Left ventricle myocardium inferior (tissue), 1 donor: ENCODE measurements at regions not wholly inside any gene's neighbourhood (a gene's known extent, or its start where the extent isn't known, plus 50 kb on each side); places are given as distances from the start of the nearest gene placed in this dataset.

Experiments
- DNase-seq: peaks from one replicate; pipeline ENCODE4 v3.0.0-alpha.2; 2020
- H3K27ac ChIP-seq: fragments of 200-600 bp; replicated peaks from 2 replicates; pipeline ENCODE4 v1.8.0; 2021
- H3K27me3 ChIP-seq: fragments of 200-600 bp; 2 replicates; pipeline ENCODE4 v1.8.0; 2021; ENCODE audit warnings: low read depth
- H3K36me3 ChIP-seq: fragments of 200-600 bp; 2 replicates; pipeline ENCODE4 v1.8.0; 2021
- H3K4me1 ChIP-seq: fragments of 200-600 bp; 2 replicates; pipeline ENCODE4 v1.8.0; 2021
- H3K4me3 ChIP-seq: fragments of 200-600 bp; 2 replicates; pipeline ENCODE4 v1.8.0; 2021; ENCODE audit warnings: mild to moderate bottlenecking, moderate library complexity
- H3K9me3 ChIP-seq: fragments of 200-600 bp; replicated peaks from 2 replicates; pipeline ENCODE4 v1.8.0; 2021
- CTCF ChIP-seq: fragments of 200-600 bp; IDR thresholded peaks from 2 replicates; pipeline ENCODE4 v1.8.0; 2021; ENCODE audit warnings: antibody characterized with exemption, mild to moderate bottlenecking, borderline replicate concordance
- intact Hi-C: fragments of 100-400 bp; cut with micrococcal nuclease; formaldehyde crosslinking; loops from one replicate; pipeline ENCODE4 v1.11.0; 2022
- donor health status: DM: no; HTN: yes; CAD: no; lungs with severe emphysema.

DNA sequence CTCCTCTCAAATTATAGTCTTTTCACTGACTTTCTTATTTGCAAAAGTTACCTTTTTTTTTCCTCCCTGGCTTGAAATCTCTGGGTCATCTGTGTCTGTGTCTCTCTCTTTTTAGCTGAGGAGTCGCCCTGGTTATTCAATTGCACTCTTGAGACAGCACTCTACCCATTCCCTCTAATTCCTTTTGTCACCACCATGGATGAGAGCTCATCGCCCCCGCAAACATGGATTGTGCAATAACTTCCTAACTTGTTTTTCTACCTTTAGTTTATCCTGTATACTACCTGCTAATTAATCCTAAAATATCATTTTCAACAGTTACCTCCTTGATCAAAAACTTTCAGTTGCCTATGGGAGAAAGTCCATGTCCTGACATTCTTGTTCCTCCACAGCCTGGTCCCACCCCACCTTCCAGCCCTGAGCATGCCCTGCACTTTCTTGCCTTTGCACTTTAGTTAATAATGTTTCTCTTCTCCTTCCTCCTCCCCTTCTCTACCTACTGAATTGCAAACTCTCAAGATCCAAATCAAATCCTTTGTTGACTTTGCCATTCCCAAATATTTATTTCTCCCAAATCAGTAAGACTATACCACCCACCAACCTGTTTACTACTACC lies 110.4 kb upstream of the MAGI3 start:
- DNase-seq, result no peak
- H3K27me3 ChIP-seq, result no peaks in the 10 kb centered on the region
- H3K36me3 ChIP-seq, result no peaks in the 10 kb centered on the region
- H3K9me3 ChIP-seq, result no peaks in the 10 kb centered on the region
- H3K4me1 ChIP-seq, result no peaks in the 10 kb centered on the region
- TF ChIP-seq CTCF, result no peak
- no peak overlapping the region for H3K4me3 ChIP-seq
- intact Hi-C loops, result no loop called here
- no peak overlapping the region for H3K27ac ChIP-seq

GRCh38 chr1:113280581-113280980 lies 109.7 kb upstream of the MAGI3 start:
- no peak overlapping the region for H3K4me3 ChIP-seq
- TF ChIP-seq CTCF, result no peak
- no peaks in the 10 kb centered on the region for H3K36me3 ChIP-seq
- no peaks in the 10 kb centered on the region for H3K9me3 ChIP-seq
- no peak overlapping the region for H3K27ac ChIP-seq
- no peaks in the 10 kb centered on the region for H3K27me3 ChIP-seq
- no peaks in the 10 kb centered on the region for H3K4me1 ChIP-seq
- DNase-seq, result no peak
- intact Hi-C loops, result no loop called here

DNA sequence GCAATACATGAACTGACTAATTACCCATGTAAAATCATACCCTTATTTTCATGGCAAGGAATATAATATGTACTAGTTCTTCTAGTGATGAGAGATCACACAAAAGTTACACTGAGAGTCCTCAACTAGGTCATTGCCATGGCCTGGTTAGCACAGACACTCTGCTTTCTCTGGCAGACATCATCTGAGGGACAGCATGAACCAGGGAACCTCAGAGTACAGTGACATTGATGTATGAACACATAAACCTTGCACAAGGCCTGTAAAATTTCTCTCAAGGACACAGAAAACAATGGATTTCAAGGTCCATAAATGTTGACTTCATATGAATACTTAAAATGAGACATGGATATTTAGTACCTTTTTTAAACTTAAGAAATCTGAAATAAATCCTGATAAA lies 108.8 kb upstream of the MAGI3 start:
- H3K9me3 ChIP-seq, result no peaks in the 10 kb centered on the region
- no peaks in the 10 kb centered on the region for H3K27me3 ChIP-seq
- H3K4me1 ChIP-seq, result no peaks in the 10 kb centered on the region
- H3K4me3 ChIP-seq, result no peak overlapping the region
- DNase-seq, result no peak
- H3K36me3 ChIP-seq, result no peaks in the 10 kb centered on the region
- H3K27ac ChIP-seq, result no peak overlapping the region
- intact Hi-C loops, result no loop called here
- TF ChIP-seq CTCF, result no peak

DNA sequence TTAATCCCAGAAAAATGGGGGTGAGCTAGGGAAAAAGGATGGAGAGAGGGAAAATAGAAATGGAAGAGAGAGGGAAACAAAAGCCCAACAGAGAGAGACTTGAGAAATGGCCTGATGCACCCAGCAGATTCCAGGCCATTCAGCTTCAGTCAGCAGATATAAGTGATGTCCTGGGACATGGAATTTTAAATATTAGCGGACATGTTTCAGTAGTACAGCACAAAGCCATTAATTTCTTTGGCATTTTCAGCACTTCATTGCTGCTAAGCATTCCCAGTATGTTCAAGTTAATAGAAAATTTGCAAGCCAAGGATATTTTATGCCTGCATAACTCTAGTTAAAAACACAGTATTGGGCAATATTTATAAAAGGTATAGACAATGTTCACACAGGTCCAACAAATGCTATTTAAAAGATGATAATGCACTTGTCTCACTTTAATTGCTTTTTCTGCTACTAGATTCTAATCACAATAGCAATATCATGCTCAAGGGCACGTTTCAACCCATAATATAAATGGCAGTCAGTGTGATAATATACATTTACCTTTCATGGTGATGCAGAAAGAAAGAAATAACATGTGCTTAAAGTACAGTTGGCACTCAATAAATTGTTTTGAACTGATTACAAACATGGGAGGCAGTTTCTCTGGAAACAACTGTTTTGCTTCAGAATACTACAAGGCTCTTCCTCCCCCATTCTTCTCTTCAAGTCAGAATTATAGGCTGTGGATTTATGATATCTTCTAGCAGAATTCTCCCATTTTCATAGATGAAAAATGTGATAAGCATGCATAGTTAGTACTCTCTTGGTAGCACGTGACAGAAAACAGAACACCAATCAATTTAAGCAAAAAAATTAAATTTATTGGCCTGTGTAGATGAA lies 108.1 kb upstream of the MAGI3 start:
- no peaks in the 10 kb centered on the region for H3K36me3 ChIP-seq
- intact Hi-C loops, result no loop called here

DNA sequence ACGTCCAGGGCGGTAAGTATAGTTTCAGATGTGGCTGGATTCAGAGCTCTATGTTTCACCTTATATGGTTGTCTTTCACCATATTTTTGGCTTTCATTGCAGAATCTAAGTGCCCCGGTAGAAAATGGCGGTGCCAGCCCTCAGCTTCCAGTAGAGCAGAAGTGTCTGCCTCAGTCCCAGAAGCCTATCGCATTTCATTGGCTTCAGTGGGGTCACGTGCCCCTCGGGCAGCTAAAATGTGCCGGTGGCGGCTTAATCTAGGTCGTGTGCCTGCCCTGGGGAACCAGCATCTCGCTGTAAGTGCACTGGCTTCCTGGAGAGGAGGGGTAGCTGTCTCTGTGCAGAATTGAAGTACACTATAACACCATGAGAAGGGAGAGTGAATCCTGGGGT lies 107.4 kb upstream of the MAGI3 start:
- H3K9me3 ChIP-seq, result no peaks in the 10 kb centered on the region
- DNase-seq, result no peak
- no peaks in the 10 kb centered on the region for H3K36me3 ChIP-seq
- no peaks in the 10 kb centered on the region for H3K4me1 ChIP-seq
- no peak overlapping the region for H3K27ac ChIP-seq
- TF ChIP-seq CTCF, result no peak
- H3K4me3 ChIP-seq, result no peak overlapping the region
- no peaks in the 10 kb centered on the region for H3K27me3 ChIP-seq
- intact Hi-C loops, result no loop called here

More for the DNA sequence above, 108.1 kb upstream of the MAGI3 start:
- Histone ChIP-seq H3K4me3 (no peak overlapping the region), H3K9me3 (no peaks in the 10 kb centered on the region), H3K27ac (no peak overlapping the region), H3K4me1 (no peaks in the 10 kb centered on the region), H3K27me3 (no peaks in the 10 kb centered on the region)
- no peak for TF ChIP-seq CTCF
- DNase-seq, result no peak
